COR-L47 (cell line): ENCODE measurements at regions not wholly inside any gene's neighbourhood (a gene's known extent, or its start where the extent isn't known, plus 50 kb on each side); places are given as distances from the start of the nearest gene placed in this dataset.
"Not testable (repeated sequence)": the region's sequence is repeated elsewhere in the genome, so short reads cannot be mapped to it uniquely, and the experiment has no call there.

ENCODE experiments used
- DNase-seq: peaks from one replicate; lab custom pipeline; 2025; lab: John Stamatoyannopoulos, UW

GRCh38 chr4:169934794-169935429, 91.3 kb downstream of the MFAP3L start:
- DNase-seq, result no peak

- no peak for DNase-seq
These were observed 92.7 kb downstream of the MFAP3L start for GRCh38 chr4:169933531-169933930.

- DNase-seq, result no peak
These were observed 94.2 kb downstream of the MFAP3L start for GRCh38 chr4:169931964-169932363.

GRCh38 chr4:169930755-169931154, 95.4 kb downstream of the MFAP3L start:
- DNase-seq, result not testable (repeated sequence)

- DNase-seq, result no peak
These were observed 98.9 kb downstream of the MFAP3L start for GRCh38 chr4:169927280-169927679.

GRCh38 chr4:169925678-169926077, 100.5 kb downstream of the MFAP3L start:
- DNase-seq, result no peak

GRCh38 chr4:169922632-169923276, 103.4 kb downstream of the MFAP3L start:
- DNase-seq, result no peak

GRCh38 chr4:169921732-169922131, 104.5 kb downstream of the MFAP3L start:
- DNase-seq, result no peak

- no peak for DNase-seq
These were observed 105.0 kb downstream of the MFAP3L start for GRCh38 chr4:169921237-169921636.

GRCh38 chr4:169919194-169920124, 106.7 kb downstream of the MFAP3L start:
- not testable (repeated sequence) for DNase-seq

- no peak for DNase-seq
These were observed 110.7 kb downstream of the MFAP3L start for GRCh38 chr4:169915545-169915944.

GRCh38 chr4:169914866-169915265, 111.3 kb downstream of the MFAP3L start:
- DNase-seq, result no peak

- no peak for DNase-seq
These were observed 113.2 kb downstream of the MFAP3L start for GRCh38 chr4:169912996-169913395.

- DNase-seq, result no peak
These were observed 116.3 kb downstream of the MFAP3L start for GRCh38 chr4:169909897-169910296.

- DNase-seq, result no peak
These were observed 116.7 kb downstream of the MFAP3L start for GRCh38 chr4:169909479-169909878.

GRCh38 chr4:169907705-169908104, 118.5 kb downstream of the MFAP3L start:
- no peak for DNase-seq

- no peak for DNase-seq
These were observed 119.4 kb downstream of the MFAP3L start for GRCh38 chr4:169906821-169907220.

GRCh38 chr4:169906104-169906503, 120.1 kb downstream of the MFAP3L start:
- DNase-seq, result no peak

GRCh38 chr4:169902658-169903345, 123.4 kb downstream of the MFAP3L start:
- no peak for DNase-seq

- DNase-seq, result no peak
These were observed 125.9 kb downstream of the MFAP3L start for GRCh38 chr4:169900241-169900845.

GRCh38 chr4:169899295-169899694, 126.9 kb downstream of the MFAP3L start:
- DNase-seq, result no peak

- no peak for DNase-seq
These were observed 128.1 kb downstream of the MFAP3L start for GRCh38 chr4:169898095-169898494.
